HG02852 (cell line): ENCODE measurements at regions not wholly inside any gene's neighbourhood (a gene's known extent, or its start where the extent isn't known, plus 50 kb on each side); places are given as distances from the start of the nearest gene placed in this dataset.

Experiments
- ATAC-seq: cut with Tn5 transposase; IDR thresholded peaks from one replicate; pipeline ENCODE4 v1.9.1; 2021; ENCODE audit warnings: mild to moderate bottlenecking, moderate library complexity; ENCODE audit not compliant: unreplicated experiment

DNA sequence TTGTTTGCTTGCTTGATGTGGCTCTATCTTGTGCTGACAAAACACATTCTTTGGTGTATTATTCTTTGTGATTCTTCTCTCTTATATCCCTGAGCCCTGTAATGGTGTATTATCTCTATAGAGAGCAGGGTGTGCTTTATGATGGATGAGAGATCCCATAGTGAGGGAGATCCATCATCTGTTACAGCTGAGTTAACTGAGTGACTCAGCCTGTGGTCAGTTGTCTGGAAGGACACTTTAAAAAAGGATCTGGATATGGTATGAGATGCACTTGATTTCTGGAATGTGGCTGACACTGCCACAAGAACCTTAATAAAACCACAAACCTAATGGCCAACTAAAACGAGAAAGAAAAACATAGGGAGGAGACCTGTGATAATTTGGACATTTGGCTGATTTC, 461.4 kb upstream of the SYT1 start:
- no peak for ATAC-seq

- ATAC-seq = no peak
Measured at GRCh38 chr12:78403681-78404080, 460.9 kb upstream of the SYT1 start.

- no peak for ATAC-seq
Measured at GRCh38 chr12:78406213-78406612, 458.4 kb upstream of the SYT1 start.

- ATAC-seq = peak; percentile 92
Measured at GRCh38 chr12:78406828-78407227, 457.7 kb upstream of the SYT1 start.

DNA sequence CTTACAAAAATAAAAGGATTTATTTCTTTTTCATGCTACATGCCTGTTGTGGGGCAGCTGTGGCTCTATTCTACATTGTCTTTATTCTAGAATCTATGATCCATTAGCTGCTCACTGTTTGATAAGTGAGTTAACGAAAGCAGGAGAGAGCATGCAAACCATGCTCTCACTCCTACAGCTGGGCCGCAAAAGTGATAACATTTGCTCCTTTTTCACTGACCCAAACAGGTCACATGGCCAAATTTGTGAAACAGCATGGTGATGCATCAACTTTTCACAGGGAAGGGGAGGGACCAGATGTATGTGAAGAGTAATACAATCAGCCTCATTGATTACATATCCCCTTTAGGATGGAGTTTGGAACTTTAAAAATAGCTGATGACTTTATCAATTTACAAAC, 456.9 kb upstream of the SYT1 start:
- ATAC-seq = no peak

GRCh38 chr12:78414071-78414470, 450.5 kb upstream of the SYT1 start:
- no peak for ATAC-seq

GRCh38 chr12:78418919-78419318, 445.7 kb upstream of the SYT1 start:
- no peak for ATAC-seq

- ATAC-seq = no peak
Measured at GRCh38 chr12:78419513-78419912, 445.1 kb upstream of the SYT1 start.

- no peak for ATAC-seq
Measured at GRCh38 chr12:78420991-78421390, 443.6 kb upstream of the SYT1 start.

GRCh38 chr12:78430551-78430950, 434.0 kb upstream of the SYT1 start:
- ATAC-seq = no peak

DNA sequence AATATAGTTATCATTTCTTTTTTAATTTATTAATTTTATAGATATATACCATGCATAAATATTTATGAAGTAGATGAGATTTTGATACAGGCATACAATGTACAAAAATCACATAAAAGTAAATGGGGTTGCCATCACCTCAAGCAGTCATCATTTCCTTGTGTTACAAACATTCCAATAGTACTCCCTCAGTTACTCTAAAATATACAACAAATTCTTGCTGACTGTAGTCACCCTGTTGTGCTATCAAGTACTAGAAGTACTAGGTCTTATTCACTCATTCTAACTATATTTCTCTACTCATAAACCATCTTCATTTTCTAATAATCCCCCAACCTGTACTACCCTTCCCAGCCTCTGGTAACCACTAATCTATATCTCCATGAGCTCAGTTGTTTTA, 432.6 kb upstream of the SYT1 start:
- no peak for ATAC-seq

GRCh38 chr12:78439666-78440065, 424.9 kb upstream of the SYT1 start:
- no peak for ATAC-seq

DNA sequence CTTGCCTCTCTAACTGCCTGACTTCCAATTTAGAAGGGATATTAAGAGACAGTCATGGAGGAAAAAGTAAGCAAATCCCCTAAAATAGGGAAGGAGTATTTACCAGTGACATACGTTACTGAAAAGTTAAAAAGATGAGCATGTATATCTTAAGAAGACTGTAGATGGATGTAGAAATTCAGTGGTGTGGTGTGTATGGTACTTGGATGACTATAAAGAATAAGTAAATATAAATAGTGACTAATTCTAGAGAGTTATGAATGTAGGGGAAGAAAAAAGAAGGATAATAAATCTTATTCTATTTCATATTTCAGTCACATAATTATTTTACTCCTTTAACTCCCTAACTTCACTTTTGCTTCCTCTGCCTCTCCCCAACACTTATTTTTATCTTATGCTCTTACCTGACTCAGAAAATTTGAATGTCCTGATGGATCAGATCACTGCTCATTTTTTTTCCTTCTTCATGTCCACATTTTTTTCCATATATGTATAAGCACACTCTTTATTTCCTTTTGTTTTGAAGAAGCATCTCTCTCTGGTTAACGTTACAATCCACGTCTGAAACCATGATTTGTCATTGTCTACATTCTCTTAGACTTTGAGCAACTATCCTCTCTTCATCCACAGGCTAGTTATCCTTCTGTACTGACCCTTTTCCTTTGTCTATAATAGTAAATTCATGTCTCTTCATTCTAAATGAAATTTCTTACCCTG, 422.7 kb upstream of the SYT1 start:
- ATAC-seq = no peak

DNA sequence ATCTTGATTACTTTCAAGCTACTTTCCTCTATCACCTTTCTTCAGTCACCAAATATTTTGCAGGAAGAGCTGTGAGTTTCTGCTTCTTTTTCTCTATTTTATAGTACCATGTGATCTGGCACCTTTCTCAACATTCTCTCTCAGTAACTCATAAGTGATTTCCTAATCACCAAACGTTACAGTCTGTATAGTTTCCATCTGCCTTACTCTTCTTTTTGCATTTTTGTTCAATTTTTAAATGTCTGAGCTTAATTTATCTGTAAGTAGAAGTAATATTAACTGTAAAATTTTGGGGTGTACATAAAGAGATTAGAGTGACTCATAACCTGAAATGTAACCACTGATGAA, 422.1 kb upstream of the SYT1 start:
- no peak for ATAC-seq

DNA sequence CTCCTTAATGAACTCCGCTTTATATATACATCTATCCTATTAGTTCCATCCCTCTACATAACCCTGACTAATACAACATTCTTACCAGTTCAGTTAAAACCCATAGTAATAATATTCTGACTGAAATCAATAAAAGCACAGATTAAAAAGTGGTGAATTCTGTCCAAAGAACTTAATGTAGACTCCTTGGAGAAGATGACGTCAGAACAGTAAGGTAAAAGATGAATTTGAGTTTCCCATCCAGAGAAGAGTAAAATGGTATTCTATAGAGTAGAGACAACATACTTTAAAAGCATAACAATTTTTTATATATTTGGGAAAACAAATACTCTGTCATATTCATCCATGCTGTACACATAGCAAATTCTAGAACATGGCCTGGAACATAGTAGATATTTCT, 418.0 kb upstream of the SYT1 start:
- no peak for ATAC-seq

DNA sequence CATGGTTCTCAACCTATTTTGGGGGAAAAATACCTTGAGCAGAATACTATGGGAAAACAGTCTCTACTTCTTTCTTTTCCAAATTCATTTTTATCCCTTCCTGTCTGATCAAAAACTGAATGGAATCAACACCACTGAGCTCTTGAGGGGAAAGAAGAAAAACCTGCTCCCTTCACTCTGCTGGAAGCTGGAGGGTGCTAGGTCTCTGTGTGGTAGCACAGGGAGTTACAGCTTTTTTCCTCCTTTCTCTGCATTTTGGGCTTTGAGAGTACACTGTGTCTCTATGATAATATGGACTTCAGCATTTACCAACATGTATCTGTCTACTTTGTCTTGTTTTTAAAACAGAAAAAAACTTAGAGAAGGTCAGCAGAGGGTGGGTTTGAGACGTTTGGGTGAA, 417.2 kb upstream of the SYT1 start:
- no peak for ATAC-seq

- no peak for ATAC-seq
Measured at GRCh38 chr12:78448692-78449091, 415.9 kb upstream of the SYT1 start.

GRCh38 chr12:78455991-78456390, 408.6 kb upstream of the SYT1 start:
- ATAC-seq = no peak

DNA sequence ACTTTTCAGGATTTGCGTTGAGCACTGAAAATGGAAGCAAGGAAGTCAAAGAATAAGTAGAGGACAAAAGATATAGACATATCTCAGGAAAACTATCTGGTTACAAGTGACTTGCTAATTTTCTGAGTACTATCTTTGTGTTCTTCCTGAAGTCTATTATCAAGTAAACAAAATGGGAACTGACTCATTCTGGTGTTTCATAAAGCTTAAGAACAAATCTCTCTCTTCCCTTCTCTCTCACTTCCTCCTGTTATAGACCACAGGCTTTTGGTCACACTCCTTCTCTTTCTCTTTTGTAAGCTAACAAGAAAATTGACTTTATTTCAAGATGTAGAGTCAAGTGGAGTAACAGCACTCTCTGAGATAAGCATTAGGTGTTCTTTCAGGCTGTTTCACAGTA, 406.6 kb upstream of the SYT1 start:
- ATAC-seq = peak; percentile 100

DNA sequence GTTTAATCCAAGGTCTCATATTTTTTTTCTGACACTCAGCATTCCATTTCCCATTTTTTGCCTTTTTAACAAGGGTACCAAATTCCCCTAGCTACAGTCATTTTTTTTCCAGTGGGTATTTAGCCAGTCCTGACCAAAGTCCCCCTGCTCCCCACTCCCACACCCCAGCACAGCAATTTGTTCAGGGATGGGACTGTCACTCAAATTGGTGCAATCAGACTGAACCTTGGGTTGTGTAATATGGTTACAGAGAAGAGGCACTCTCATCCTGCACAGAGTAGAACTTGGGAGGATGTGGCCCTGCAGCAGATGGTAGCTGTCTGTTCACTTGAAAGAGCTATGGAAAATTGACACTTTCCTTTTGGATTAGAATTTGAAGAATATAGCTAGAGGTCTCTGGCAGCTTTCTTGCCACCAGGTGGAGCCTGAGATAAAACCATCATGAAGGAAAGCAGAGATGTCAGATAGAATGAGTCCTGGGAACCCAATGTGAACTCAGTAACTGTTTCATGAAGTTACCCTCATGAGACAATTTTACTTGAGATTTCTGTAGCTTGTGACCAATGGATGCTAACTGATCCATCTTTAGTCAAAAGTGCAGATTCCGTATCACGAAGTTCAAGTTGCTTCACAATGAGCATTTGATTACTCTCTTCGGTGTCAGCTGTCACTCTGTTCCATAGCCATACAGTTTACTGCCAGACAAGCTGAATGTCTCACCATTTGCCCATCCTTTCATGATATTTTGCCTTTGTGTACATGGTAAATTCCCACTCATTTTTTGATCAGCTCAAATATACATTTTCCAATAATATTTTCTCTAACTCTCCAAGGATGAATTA, 394.0 kb upstream of the SYT1 start:
- peak; percentile 62 for ATAC-seq

GRCh38 chr12:78473136-78473535, 391.4 kb upstream of the SYT1 start:
- no peak for ATAC-seq

DNA sequence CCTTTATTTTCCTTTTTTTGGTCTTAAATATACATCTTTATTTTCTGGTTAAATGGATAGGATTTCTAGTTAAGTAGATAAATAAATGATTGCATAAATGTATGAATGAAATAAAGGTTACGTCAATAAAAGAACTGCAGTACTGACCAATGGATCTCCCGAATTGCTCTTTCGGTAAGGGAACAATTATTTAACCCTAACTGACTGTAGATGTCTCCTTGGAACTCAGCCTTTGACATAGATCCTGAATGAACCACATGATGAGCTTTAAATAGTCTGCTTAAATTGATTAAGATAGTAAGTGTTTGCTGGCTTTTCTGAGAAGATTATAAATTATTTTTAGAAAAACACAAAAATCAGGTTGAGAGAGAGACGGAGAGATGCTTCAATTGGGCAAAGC, 391.0 kb upstream of the SYT1 start:
- no peak for ATAC-seq
